ENCODE measurements at regions not wholly inside any gene's neighbourhood (a gene's known extent, or its start where the extent isn't known, plus 50 kb on each side); places are given as distances from the start of the nearest gene placed in this dataset.

DNA sequence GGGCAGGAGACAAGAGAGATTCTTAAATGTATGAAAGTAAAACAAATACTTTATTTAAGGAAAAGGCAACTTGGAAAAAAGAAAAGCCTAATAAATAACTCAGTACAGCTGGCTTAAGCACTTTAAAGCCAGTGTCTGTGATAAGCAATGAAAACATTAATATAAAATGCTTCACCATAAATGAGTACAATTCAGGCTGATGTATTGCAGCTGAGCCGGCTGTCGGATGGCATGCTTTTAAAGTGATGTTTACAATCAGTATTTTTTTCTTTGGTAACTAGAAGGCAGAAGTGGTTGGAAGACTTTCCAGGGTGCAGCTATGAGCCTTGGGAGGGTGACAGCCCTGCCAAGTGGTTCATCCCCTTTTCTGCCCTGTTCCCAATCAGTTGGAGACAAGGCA is 58.7 kb upstream of the CELF4 start:
- no peak for DNase-seq (ENCODE audit: low read depth)
- no peak overlapping the region for H3K4me3 ChIP-seq (ENCODE audit: low read depth, low read length)
- TF ChIP-seq, protein P1, sequence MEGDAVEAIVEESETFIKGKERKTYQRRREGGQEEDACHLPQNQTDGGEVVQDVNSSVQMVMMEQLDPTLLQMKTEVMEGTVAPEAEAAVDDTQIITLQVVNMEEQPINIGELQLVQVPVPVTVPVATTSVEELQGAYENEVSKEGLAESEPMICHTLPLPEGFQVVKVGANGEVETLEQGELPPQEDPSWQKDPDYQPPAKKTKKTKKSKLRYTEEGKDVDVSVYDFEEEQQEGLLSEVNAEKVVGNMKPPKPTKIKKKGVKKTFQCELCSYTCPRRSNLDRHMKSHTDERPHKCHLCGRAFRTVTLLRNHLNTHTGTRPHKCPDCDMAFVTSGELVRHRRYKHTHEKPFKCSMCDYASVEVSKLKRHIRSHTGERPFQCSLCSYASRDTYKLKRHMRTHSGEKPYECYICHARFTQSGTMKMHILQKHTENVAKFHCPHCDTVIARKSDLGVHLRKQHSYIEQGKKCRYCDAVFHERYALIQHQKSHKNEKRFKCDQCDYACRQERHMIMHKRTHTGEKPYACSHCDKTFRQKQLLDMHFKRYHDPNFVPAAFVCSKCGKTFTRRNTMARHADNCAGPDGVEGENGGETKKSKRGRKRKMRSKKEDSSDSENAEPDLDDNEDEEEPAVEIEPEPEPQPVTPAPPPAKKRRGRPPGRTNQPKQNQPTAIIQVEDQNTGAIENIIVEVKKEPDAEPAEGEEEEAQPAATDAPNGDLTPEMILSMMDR (IDR thresholded peaks at IDR 0.05; ENCODE audit: insufficient read depth, low read length, poor library complexity, severe bottlenecking) = no peak
- H3K27me3 ChIP-seq (ENCODE audit: control insufficient read depth, insufficient read depth, low read length) = no peaks in the 10 kb centered on the region
- H3K36me3 ChIP-seq (ENCODE audit: control insufficient read depth, insufficient read depth, low read length) = no peaks in the 10 kb centered on the region

DNA sequence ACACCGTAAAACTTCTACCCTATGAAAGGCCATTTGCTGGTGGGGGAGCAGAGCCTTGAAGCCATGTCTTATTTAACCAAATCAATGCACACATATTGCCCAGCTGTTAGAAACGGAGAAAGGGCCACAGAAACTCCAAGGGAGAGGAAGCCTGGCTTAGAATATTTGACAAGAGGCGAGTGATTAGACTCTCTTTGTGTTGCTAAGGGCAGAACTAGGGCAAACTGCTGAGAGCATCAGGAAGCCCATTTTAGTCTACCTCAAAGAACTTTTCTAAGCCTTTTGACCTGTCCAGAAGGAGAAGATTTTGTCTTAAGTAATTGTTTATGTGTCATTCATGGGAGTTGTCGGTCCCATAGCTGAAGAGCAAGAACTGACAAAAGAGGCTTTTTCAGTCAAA is 54.4 kb upstream of the CELF4 start:
- no peak for DNase-seq (ENCODE audit: low read depth)
- Histone ChIP-seq H3K4me3 (ENCODE audit: low read depth, low read length) (no peak overlapping the region), H3K27me3 (ENCODE audit: control insufficient read depth, insufficient read depth, low read length) (no peaks in the 10 kb centered on the region), H3K36me3 (ENCODE audit: control insufficient read depth, insufficient read depth, low read length) (no peaks in the 10 kb centered on the region)
- TF ChIP-seq, protein P1 (IDR thresholded peaks at IDR 0.05; ENCODE audit: insufficient read depth, low read length, poor library complexity, severe bottlenecking) = no peak

DNA sequence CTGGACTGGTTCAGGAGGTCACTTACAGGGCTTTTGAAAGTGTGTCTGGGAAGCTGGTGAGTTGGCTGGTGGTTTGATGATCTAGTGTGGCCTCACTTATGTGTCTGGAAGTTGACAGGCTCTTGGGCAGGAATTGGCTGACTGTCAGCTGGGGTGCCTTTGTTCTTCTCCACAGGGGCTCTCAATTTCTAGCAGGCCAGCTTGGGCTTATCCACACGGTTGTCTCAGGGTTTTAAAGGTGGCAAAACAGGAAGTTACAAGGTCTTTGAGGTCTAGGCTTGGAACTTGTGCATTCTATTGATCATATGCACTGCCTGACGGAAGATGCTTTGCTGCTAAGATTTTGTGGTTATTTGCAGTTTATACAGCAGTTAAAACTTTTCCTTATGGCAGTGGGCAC is 52.0 kb upstream of the CELF4 start:
- DNase-seq (ENCODE audit: low read depth) = no peak
- H3K4me3 ChIP-seq (ENCODE audit: low read depth, low read length) = no peak overlapping the region
- TF ChIP-seq, protein P1 (IDR thresholded peaks at IDR 0.05; ENCODE audit: insufficient read depth, low read length, poor library complexity, severe bottlenecking) = no peak
- no peaks in the 10 kb centered on the region for H3K27me3 ChIP-seq (ENCODE audit: control insufficient read depth, insufficient read depth, low read length)
- no peaks in the 10 kb centered on the region for H3K36me3 ChIP-seq (ENCODE audit: control insufficient read depth, insufficient read depth, low read length)

All from kidney epithelial cell (primary cell).